AG04450 (cell line): ENCODE measurements at regions not wholly inside any gene's neighbourhood (a gene's known extent, or its start where the extent isn't known, plus 50 kb on each side); places are given as distances from the start of the nearest gene placed in this dataset.

Experiments used
- CTCF ChIA-PET: fragments of 300-600, 350-600 bp; formaldehyde crosslinking; extraction: SDS; loops from one replicate; lab custom pipeline; 2022; ENCODE audit warnings: antibody characterized with exemption, inconsistent platforms; lab: Charles Lee
- POLR2A ChIA-PET: fragments of 350-600 bp; formaldehyde crosslinking; extraction: SDS; loops from one replicate; lab custom pipeline; 2021; ENCODE audit warnings: antibody characterized with exemption, inconsistent platforms; lab: Yijun Ruan, JAX
- DNase-seq: peaks from one replicate; pipeline ENCODE4 v3.0.0-alpha.2; 2011; ENCODE audit warnings: low read depth, low spot score
- H3K27ac ChIP-seq: one replicate; pipeline ENCODE4 v1.5.1; 2012; ENCODE audit warnings: low read depth, low read length, control low read depth
- H3K27me3 ChIP-seq: one replicate; pipeline ENCODE4 v1.6.0; 2012; ENCODE audit warnings: low read length; ENCODE audit not compliant: control insufficient read depth, insufficient read depth
- H3K4me3 ChIP-seq: 2 replicates; pipeline ENCODE4 v1.5.1; 2011; ENCODE audit warnings: mild to moderate bottlenecking, low read depth, low read length, control low read depth
- H3K9me3 ChIP-seq: 2 replicates; pipeline ENCODE4 v1.5.1; 2012; ENCODE audit warnings: low read length; ENCODE audit not compliant: control insufficient read depth, insufficient read depth
- TF ChIP-seq, protein P1 (sequence below): IDR thresholded peaks from 2 replicates; pipeline ENCODE4 v1.5.1; 2011; ENCODE audit warnings: low read depth, low read length, control low read depth, inconsistent platforms

GRCh38 chr2:167509586-167509985, 621.3 kb downstream of the XIRP2 start:
- TF ChIP-seq, protein P1, sequence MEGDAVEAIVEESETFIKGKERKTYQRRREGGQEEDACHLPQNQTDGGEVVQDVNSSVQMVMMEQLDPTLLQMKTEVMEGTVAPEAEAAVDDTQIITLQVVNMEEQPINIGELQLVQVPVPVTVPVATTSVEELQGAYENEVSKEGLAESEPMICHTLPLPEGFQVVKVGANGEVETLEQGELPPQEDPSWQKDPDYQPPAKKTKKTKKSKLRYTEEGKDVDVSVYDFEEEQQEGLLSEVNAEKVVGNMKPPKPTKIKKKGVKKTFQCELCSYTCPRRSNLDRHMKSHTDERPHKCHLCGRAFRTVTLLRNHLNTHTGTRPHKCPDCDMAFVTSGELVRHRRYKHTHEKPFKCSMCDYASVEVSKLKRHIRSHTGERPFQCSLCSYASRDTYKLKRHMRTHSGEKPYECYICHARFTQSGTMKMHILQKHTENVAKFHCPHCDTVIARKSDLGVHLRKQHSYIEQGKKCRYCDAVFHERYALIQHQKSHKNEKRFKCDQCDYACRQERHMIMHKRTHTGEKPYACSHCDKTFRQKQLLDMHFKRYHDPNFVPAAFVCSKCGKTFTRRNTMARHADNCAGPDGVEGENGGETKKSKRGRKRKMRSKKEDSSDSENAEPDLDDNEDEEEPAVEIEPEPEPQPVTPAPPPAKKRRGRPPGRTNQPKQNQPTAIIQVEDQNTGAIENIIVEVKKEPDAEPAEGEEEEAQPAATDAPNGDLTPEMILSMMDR, result no peak
- DNase-seq, result peak; percentile 47
- Histone ChIP-seq H3K4me3 (no peak overlapping the region), H3K9me3 (no peaks in the 10 kb centered on the region), H3K27me3 (no peaks in the 10 kb centered on the region), H3K27ac (no peak overlapping the region)
- CTCF ChIA-PET, result interaction anchor here (1.0 kb wide), 1 partner anchor 609 kb away, joined by 10 read pairs; no protein-coding TSS in a partner anchor
- POLR2A ChIA-PET, result no interaction called here

- H3K27me3 ChIP-seq, result no peaks in the 10 kb centered on the region
- DNase-seq, result no peak
- H3K27ac ChIP-seq, result no peak overlapping the region
- TF ChIP-seq, protein P1, result no peak
- CTCF ChIA-PET, result interaction anchor here (1.0 kb wide), 1 partner anchor 610 kb away, joined by 10 read pairs; no protein-coding TSS in a partner anchor
- no peaks in the 10 kb centered on the region for H3K9me3 ChIP-seq
- POLR2A ChIA-PET, result no interaction called here
- H3K4me3 ChIP-seq, result no peak overlapping the region
Observed at GRCh38 chr2:167508709-167509108, 620.4 kb downstream of the XIRP2 start.

GRCh38 chr2:167506395-167506794, 618.1 kb downstream of the XIRP2 start:
- ChIA-PET CTCF (no interaction called here), POLR2A (no interaction called here)
- TF ChIP-seq, protein P1, result no peak
- Histone ChIP-seq H3K9me3 (no peaks in the 10 kb centered on the region), H3K27me3 (no peaks in the 10 kb centered on the region), H3K27ac (no peak overlapping the region), H3K4me3 (no peak overlapping the region)
- peak; percentile 1 for DNase-seq

DNA sequence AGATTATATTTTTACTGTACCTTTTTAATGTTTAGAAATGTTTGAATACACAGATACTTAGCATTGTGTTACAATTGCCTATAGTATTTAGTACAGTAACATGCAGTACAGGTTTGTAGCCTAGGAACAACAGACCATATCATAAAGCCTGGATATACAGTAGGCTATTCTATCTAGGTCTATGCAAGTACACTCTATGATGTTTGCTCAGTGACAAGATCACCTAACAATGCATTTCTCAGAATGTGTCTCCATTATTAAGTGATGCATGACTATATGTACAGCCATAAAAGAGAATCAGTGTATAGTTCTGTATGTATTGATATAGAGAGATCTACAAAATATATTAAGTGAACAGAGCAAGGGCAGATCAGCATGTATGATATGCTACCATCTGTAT, 616.4 kb downstream of the XIRP2 start:
- no peak for DNase-seq
- no peaks in the 10 kb centered on the region for H3K27me3 ChIP-seq
- ChIA-PET CTCF (no interaction called here), POLR2A (no interaction called here)
- no peak overlapping the region for H3K4me3 ChIP-seq
- no peak overlapping the region for H3K27ac ChIP-seq
- H3K9me3 ChIP-seq, result no peaks in the 10 kb centered on the region
- TF ChIP-seq, protein P1, result no peak

DNA sequence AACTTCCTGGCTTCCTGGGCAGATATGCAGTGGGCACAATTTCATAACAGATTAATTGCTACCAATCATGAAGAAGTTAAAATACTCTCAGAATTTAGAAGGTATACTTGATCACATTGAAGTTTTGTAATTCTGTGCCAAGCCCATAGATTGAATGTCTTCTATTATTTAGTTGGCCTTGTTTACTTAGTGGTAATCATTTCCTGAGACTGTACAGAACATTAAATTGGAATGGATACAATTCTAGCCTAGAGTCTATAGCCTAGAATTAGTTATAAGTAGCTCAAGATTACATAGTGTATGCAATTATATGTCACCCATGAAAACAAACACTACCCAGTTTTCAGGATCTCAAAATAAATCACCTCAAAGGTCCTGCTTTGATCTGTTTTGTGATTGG, 615.8 kb downstream of the XIRP2 start:
- CTCF ChIA-PET, result no interaction called here
- POLR2A ChIA-PET, result no interaction called here

More for the DNA sequence above, 615.8 kb downstream of the XIRP2 start:
- Histone ChIP-seq H3K27ac (no peak overlapping the region), H3K9me3 (no peaks in the 10 kb centered on the region), H3K27me3 (no peaks in the 10 kb centered on the region), H3K4me3 (no peak overlapping the region)
- TF ChIP-seq, protein P1, result no peak
- no peak for DNase-seq
